Right atrium auricular region (tissue), 2 donors: ENCODE measurements at regions not wholly inside any gene's neighbourhood (a gene's known extent, or its start where the extent isn't known, plus 50 kb on each side); places are given as distances from the start of the nearest gene placed in this dataset.

ENCODE experiments used
- DNase-seq: peaks from one replicate; pipeline ENCODE4 v3.0.0-alpha.2; 2019; ENCODE audit warnings: low spot score
- H3K27ac ChIP-seq, 2 donors: fragments of 200-600 bp; sonication (generic); 1 replicate in 1 of 2; 2 replicates in 1 of 2; pipeline ENCODE4 v1.5.1; 2016 to 2019
- H3K27me3 ChIP-seq, 2 donors: fragments of 200-600 bp; sonication (generic); one replicate each; pipeline versions ENCODE4 v1.5.1 to v1.6.0; 2017 to 2019
- H3K36me3 ChIP-seq: fragments of 200-600 bp; sonication (generic); one replicate; pipeline ENCODE4 v1.5.1; 2016
- H3K4me1 ChIP-seq, 2 donors: fragments of 200-600 bp; sonication (generic); one replicate each; pipeline versions ENCODE4 v1.5.1 to v1.6.0; 2017 to 2019
- H3K4me3 ChIP-seq, 2 donors: fragments of 200-600 bp; sonication (generic); 1 replicate in 1 of 2; 2 replicates in 1 of 2; pipeline ENCODE4 v1.5.1; 2017 to 2019; ENCODE audit warnings: mild to moderate bottlenecking in 1 of 2, moderate library complexity in 1 of 2
- H3K9me3 ChIP-seq, 2 donors: fragments of 200-600 bp; sonication (generic); one replicate each; pipeline ENCODE4 v1.5.1; 2019
- CTCF ChIP-seq, 2 donors: fragments of 200-600 bp; sonication (generic); IDR thresholded peaks; one replicate each; pipeline ENCODE4 v1.5.1; 2019; ENCODE audit warnings: antibody characterized with exemption in 2 of 2

- Histone ChIP-seq H3K27ac (no peak overlapping the region), H3K36me3 (no peaks in the 10 kb centered on the region), H3K9me3 (no peaks in the 10 kb centered on the region), H3K27me3 (no peaks in the 10 kb centered on the region), H3K4me3 (no peak overlapping the region), H3K4me1 (no peaks in the 10 kb centered on the region)
- no peak for DNase-seq
- no peak for TF ChIP-seq CTCF (IDR thresholded peaks at IDR 0.05)
Observed at GRCh38 chr4:20381005-20381404, 129.3 kb downstream of the SLIT2 start.

GRCh38 chr4:20383283-20383682, 131.6 kb downstream of the SLIT2 start:
- TF ChIP-seq CTCF (IDR thresholded peaks at IDR 0.05) = no peak
- no peaks in the 10 kb centered on the region for H3K4me1 ChIP-seq
- H3K9me3 ChIP-seq = no peaks in the 10 kb centered on the region
- no peaks in the 10 kb centered on the region for H3K27me3 ChIP-seq
- H3K36me3 ChIP-seq = no peaks in the 10 kb centered on the region
- H3K4me3 ChIP-seq = no peak overlapping the region
- DNase-seq = no peak
- H3K27ac ChIP-seq = no peak overlapping the region

GRCh38 chr4:20383969-20384368, 132.3 kb downstream of the SLIT2 start:
- no peaks in the 10 kb centered on the region for H3K27me3 ChIP-seq
- H3K36me3 ChIP-seq = no peaks in the 10 kb centered on the region
- no peak overlapping the region for H3K4me3 ChIP-seq
- H3K4me1 ChIP-seq = no peaks in the 10 kb centered on the region
- DNase-seq = no peak
- no peaks in the 10 kb centered on the region for H3K9me3 ChIP-seq
- TF ChIP-seq CTCF (IDR thresholded peaks at IDR 0.05) = no peak
- H3K27ac ChIP-seq = no peak overlapping the region

GRCh38 chr4:20384456-20384855, 132.8 kb downstream of the SLIT2 start:
- TF ChIP-seq CTCF (IDR thresholded peaks at IDR 0.05) = no peak
- no peaks in the 10 kb centered on the region for H3K27me3 ChIP-seq
- H3K27ac ChIP-seq = no peak overlapping the region
- H3K4me3 ChIP-seq = no peak overlapping the region
- H3K4me1 ChIP-seq = no peaks in the 10 kb centered on the region
- H3K9me3 ChIP-seq = no peaks in the 10 kb centered on the region
- no peak for DNase-seq
- no peaks in the 10 kb centered on the region for H3K36me3 ChIP-seq

- no peak overlapping the region for H3K4me3 ChIP-seq
- no peak overlapping the region for H3K27ac ChIP-seq
- H3K27me3 ChIP-seq = no peaks in the 10 kb centered on the region
- H3K4me1 ChIP-seq = no peaks in the 10 kb centered on the region
- DNase-seq = no peak
- H3K36me3 ChIP-seq = no peaks in the 10 kb centered on the region
- H3K9me3 ChIP-seq = no peaks in the 10 kb centered on the region
- no peak for TF ChIP-seq CTCF (IDR thresholded peaks at IDR 0.05)
Observed at GRCh38 chr4:20386001-20386740, 134.5 kb downstream of the SLIT2 start.

GRCh38 chr4:20386906-20387305, 135.2 kb downstream of the SLIT2 start:
- no peak overlapping the region for H3K27ac ChIP-seq
- no peaks in the 10 kb centered on the region for H3K36me3 ChIP-seq
- no peaks in the 10 kb centered on the region for H3K9me3 ChIP-seq
- H3K4me1 ChIP-seq = no peaks in the 10 kb centered on the region
- H3K4me3 ChIP-seq = no peak overlapping the region
- no peak for TF ChIP-seq CTCF (IDR thresholded peaks at IDR 0.05)
- no peaks in the 10 kb centered on the region for H3K27me3 ChIP-seq
- DNase-seq = no peak
